HG02852 (cell line): ENCODE measurements at regions not wholly inside any gene's neighbourhood (a gene's known extent, or its start where the extent isn't known, plus 50 kb on each side); places are given as distances from the start of the nearest gene placed in this dataset.

Experiments
- ATAC-seq: cut with Tn5 transposase; IDR thresholded peaks from one replicate; pipeline ENCODE4 v1.9.1; 2021; ENCODE audit warnings: mild to moderate bottlenecking, moderate library complexity; ENCODE audit not compliant: unreplicated experiment

DNA sequence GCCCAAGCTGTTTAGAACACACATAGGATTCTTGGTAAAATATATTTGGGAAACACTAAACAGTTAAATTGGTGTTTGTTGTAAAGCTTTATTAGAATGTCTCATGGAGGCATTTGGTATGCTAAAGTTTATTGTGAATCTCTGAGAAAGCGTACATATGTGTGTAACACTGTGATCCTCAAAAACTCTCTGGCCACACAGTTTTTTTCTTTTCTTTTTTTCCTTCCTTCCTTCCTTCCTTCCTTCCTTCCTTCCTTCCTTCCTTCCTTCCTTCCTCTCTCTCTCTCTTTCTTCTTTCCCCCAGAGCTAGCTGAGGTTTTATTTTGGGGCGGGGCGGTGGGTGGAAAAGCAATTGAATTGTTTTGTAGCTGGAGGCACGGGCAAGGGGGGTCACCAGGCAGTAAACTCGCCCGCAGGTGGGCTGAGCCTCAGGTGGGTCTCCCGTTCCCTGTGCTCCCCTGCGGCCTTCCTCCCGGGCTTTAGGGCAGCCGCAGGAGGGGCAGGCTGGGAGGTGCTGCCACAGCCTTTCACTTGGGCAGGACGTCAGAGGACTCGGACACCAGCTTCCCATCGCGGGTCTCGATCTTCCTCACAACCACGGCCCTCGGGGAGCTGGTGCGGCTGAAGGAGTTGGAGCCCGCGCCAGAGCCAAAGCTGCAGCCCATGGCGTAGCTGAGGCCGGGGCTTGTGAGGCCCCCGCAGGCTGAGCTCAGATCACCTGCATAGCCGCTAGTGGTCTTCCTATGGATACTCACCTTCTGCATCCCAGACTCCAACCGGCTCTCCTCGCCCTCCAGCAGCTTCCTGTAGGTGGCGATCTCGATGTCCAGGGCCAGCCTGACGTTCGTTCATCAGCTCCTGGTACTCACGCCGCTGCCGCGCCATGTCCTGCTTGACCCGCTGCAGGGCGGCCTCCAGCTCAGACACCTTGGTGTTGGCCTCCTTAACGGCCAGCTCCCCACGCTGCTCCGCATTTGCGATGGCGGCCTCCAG lies 459.0 kb downstream of the GATA3 start:
- no peak for ATAC-seq

- ATAC-seq, result no peak
These were observed 465.9 kb downstream of the GATA3 start for GRCh38 chr10:8520382-8520781.

DNA sequence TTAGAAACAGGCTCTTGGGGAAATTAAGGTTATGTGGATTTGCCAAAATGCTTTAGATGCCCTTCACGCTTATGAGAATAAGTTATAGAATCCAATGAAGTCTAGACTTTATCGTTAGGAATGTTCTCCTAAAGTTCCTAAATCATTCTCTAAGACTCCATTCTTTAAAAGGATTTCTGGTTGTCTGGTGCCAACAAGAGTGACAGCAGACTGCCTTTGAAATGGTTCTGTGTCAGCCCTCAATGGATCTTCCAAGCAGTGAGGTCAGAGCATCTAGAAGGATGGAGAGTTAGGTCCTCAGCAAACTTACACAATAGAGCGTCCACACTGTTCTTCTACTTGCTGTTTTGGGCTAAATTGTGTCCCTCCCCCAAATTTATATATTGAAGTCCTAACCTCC lies 473.3 kb downstream of the GATA3 start:
- ATAC-seq, result no peak

DNA sequence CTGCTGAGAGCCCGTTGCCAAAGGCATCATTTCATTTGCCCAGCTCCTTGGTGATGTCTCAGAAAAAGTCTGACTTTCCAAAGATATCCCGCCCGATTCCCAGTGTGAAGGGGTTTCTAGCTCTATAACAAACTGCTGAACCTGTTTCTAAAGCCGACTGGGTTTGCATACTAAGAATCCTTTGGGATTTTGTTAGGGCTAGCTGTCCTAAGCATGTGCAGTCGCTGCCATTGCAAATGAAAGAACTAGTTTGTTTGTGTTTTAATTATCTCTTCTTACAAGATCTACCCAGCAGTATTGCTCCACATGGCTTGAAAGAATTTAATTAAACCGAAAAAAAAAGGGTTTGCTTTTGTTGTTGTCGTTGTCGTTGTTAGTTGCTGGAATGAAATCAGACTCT lies 476.6 kb downstream of the GATA3 start:
- ATAC-seq, result no peak

- ATAC-seq, result no peak
These were observed 478.2 kb downstream of the GATA3 start for GRCh38 chr10:8532647-8533046.

DNA sequence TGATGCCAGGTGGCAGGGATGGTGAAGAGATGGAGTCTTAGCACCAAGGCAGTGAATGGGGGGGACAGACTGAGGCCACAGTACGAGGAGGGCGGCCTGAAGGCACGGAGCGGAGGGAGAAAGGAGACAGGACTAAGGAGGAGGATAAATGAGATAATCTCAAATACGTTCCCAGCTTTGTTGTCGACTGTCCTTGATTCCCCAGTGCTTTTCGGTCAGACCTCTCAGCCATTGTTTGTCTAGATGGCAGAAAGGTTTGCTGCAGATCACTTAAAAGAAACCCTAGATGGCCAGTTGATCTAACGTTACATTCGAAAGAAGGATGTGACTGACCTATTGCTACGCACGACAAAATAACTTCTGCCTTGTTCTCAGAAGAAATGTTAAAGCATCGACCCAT lies 479.0 kb downstream of the GATA3 start:
- ATAC-seq, result no peak

- ATAC-seq, result no peak
These were observed 479.6 kb downstream of the GATA3 start for GRCh38 chr10:8534096-8534495.

- no peak for ATAC-seq
These were observed 480.4 kb downstream of the GATA3 start for GRCh38 chr10:8534891-8535290.

DNA sequence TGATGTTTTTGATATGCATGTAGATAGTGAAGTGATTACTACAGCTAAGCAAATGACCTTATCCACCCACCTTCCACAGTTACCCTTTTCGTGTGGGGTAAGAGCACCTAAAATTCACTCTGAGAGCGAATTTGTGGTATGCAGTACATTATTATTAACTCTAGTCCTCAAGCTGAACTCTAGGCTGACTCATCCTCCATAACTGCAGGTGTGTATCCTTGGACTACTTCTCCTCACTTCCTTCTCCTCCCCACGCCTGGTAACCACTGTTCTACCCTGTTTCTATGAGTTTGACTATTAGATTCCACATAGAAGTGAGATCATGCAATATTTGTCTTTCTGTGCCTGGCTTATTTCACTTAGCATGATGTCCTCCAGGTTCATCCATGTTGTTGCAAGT lies 484.6 kb downstream of the GATA3 start:
- ATAC-seq, result no peak

- ATAC-seq, result no peak
These were observed 489.0 kb downstream of the GATA3 start for GRCh38 chr10:8543361-8544056.

DNA sequence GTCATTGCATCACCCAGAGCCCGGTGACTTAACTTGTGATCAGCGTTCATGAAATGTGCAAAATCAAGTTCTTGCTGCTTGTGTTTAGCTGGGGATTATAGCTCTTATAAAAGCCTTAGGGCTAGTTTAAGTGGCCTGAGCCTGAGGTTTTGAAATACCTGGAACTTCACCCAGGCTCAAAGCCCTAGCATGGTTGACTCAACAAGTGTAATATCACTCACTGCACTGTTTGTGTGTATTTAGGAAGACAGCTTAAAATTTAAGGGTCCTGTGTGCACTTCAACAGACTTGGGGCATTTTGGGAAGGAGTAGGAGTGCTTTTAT lies 489.5 kb downstream of the GATA3 start:
- no peak for ATAC-seq

DNA sequence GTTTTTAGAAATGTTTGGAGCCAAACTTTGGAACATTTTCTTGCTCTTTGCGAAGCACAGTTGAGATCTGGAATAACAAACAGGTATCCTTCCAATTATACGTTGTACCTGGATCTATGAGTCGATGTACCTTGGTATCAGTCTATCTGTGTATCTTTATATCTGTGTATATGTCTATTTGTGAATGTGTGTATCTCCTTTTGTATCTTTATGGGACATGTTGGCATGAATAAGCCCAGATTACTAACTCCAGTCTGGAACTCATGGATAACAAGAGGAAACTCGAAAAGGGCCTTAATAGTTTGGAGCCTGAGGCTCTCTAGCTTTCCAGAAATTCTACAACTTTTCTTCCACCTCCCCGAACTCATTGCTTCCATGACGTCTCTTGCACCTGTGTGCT lies 490.0 kb downstream of the GATA3 start:
- no peak for ATAC-seq

GRCh38 chr10:8554574-8554973 lies 500.1 kb downstream of the GATA3 start:
- ATAC-seq, result no peak

DNA sequence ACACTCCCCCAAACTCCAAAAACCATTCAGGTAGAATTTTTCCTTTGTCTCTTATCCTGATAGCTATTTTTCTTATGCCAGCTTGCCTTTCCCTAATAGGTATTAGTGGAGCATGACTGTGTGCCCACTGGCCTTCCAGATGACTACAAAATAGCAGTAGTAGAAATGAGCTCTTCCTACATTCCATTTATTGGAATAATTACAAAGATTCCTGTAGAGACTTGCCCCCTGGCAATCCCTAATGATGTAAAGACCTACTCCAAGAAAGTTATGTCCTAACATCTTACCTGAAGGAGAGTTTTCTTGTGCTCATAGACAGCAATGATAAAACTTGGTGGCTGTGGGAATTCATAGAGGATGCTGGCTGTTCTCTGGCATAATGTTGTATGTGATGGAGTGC lies 501.8 kb downstream of the GATA3 start:
- ATAC-seq, result no peak

GRCh38 chr10:8563478-8563877 lies 509.0 kb downstream of the GATA3 start:
- ATAC-seq, result no peak

GRCh38 chr10:8566737-8567136 lies 512.2 kb downstream of the GATA3 start:
- ATAC-seq, result no peak

DNA sequence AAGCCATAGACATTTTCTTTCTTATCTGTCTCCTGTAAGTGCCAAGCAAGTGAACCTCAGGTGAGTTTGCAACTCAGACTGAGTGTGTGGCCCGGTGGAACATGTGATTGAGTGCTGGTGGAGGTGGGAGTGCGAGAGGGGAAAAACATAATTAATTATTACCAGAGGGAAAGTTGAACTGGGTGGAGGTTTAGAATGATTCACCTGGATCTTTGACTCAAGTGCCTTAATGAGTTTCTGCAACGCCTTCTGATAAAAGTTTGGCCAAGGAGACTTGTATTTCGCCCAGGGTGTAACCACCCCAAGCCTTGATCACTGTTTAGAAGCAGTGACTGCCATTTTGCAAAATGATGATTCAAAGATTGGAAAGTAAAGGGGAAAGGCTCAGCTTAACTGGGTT lies 513.9 kb downstream of the GATA3 start:
- no peak for ATAC-seq

GRCh38 chr10:8575620-8576019 lies 521.1 kb downstream of the GATA3 start:
- no peak for ATAC-seq

DNA sequence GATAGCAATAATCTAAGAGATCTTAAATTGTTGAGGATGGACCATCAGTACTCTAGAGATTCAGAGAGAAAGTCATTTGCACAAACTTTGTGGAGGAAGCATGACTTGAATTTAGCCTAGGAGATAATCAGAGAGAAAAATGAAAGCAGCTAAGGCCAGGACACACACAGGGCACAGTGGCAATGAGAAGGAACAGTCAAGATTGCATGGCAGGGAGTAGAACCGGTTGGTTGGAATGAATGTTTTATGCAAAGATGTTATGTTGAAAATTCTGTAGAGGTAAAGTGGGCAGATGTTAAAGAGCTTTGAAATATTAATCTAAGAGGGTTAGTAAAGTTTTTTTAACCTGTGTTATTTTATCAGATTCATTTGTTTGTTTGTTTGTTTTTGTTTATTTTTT lies 521.8 kb downstream of the GATA3 start:
- no peak for ATAC-seq

- no peak for ATAC-seq
These were observed 522.4 kb downstream of the GATA3 start for GRCh38 chr10:8576911-8577310.

GRCh38 chr10:8577686-8578085 lies 523.2 kb downstream of the GATA3 start:
- no peak for ATAC-seq

- ATAC-seq, result no peak
These were observed 527.2 kb downstream of the GATA3 start for GRCh38 chr10:8581521-8582225.
